Peyer's patch (tissue), 4 donors: ENCODE measurements at regions not wholly inside any gene's neighbourhood (a gene's known extent, or its start where the extent isn't known, plus 50 kb on each side); places are given as distances from the start of the nearest gene placed in this dataset.

Experiments
- DNase-seq, 3 donors: peaks; one replicate each; pipeline ENCODE4 v3.0.0-alpha.2; 2017 to 2019
- H3K27ac ChIP-seq, 4 donors: fragments of 200-600 bp; sonication (generic); one replicate each; pipeline ENCODE4 v1.5.1; 2016 to 2019
- H3K27me3 ChIP-seq, 2 donors: fragments of 200-600 bp; sonication (generic); one replicate each; pipeline ENCODE4 v1.5.1; 2019
- H3K36me3 ChIP-seq, 3 donors: fragments of 200-600 bp; sonication (generic); one replicate each; pipeline ENCODE4 v1.5.1; 2016 to 2019
- H3K4me1 ChIP-seq, 4 donors: fragments of 200-600 bp; sonication (generic); one replicate each; pipeline ENCODE4 v1.5.1; 2016 to 2019
- H3K4me3 ChIP-seq, 4 donors: fragments of 200-600 bp; sonication (generic); 1 replicate in 3 of 4; 2 replicates in 1 of 4; pipeline ENCODE4 v1.5.1; 2016 to 2019; ENCODE audit warnings: mild to moderate bottlenecking in 1 of 4
- H3K9me3 ChIP-seq, 4 donors: fragments of 200-600 bp; sonication (generic); one replicate each; pipeline ENCODE4 v1.5.1; 2016 to 2019; ENCODE audit warnings: mild to moderate bottlenecking in 1 of 4
- CTCF ChIP-seq, 6 experiments: fragments of 450-650 bp in 4 of 6; fragments of 200-600 bp in 2 of 6; sonication (generic) in 1 of 6; IDR thresholded peaks; one replicate each; pipeline ENCODE4 v1.5.1; 2017 to 2019; ENCODE audit warnings: antibody characterized with exemption in 6 of 6, mild to moderate bottlenecking in 3 of 6, moderate library complexity in 1 of 6
- POLR2A ChIP-seq, 2 donors: fragments of 450-650 bp; IDR thresholded peaks; one replicate each; pipeline ENCODE4 v1.5.1; 2017; ENCODE audit warnings: antibody characterized with exemption in 2 of 2, mild to moderate bottlenecking in 2 of 2, moderate library complexity in 2 of 2

- Histone ChIP-seq H3K27me3 (no peaks in the 10 kb centered on the region), H3K36me3 (no peaks in the 10 kb centered on the region), H3K9me3 (no peaks in the 10 kb centered on the region), H3K27ac (no peak overlapping the region), H3K4me3 (no peak overlapping the region), H3K4me1 (no peaks in the 10 kb centered on the region)
- TF ChIP-seq POLR2A (IDR thresholded peaks at IDR 0.05) = no peak
- TF ChIP-seq CTCF (IDR thresholded peaks at IDR 0.05) = no peak
- no peak for DNase-seq
Measured at GRCh38 chr6:62923728-62924127, 287.5 kb upstream of the FKBP1C start.

- no peak overlapping the region for H3K27ac ChIP-seq
- TF ChIP-seq POLR2A (IDR thresholded peaks at IDR 0.05) (no peak), CTCF (IDR thresholded peaks at IDR 0.05) (no peak)
- no peak for DNase-seq
- no peaks in the 10 kb centered on the region for H3K4me1 ChIP-seq
- no peaks in the 10 kb centered on the region for H3K36me3 ChIP-seq
- H3K27me3 ChIP-seq = no peaks in the 10 kb centered on the region
- H3K9me3 ChIP-seq = no peaks in the 10 kb centered on the region
- no peak overlapping the region for H3K4me3 ChIP-seq
Measured at GRCh38 chr6:62940848-62941247, 270.4 kb upstream of the FKBP1C start.

- DNase-seq = no peak
- H3K4me1 ChIP-seq = no peaks in the 10 kb centered on the region
- no peaks in the 10 kb centered on the region for H3K9me3 ChIP-seq
- no peak overlapping the region for H3K4me3 ChIP-seq
- no peak overlapping the region for H3K27ac ChIP-seq
- no peaks in the 10 kb centered on the region for H3K36me3 ChIP-seq
- no peaks in the 10 kb centered on the region for H3K27me3 ChIP-seq
- TF ChIP-seq POLR2A (IDR thresholded peaks at IDR 0.05) (no peak), CTCF (IDR thresholded peaks at IDR 0.05) (no peak)
Measured at GRCh38 chr6:62942000-62942399, 269.3 kb upstream of the FKBP1C start.

- no peak for DNase-seq
- no peaks in the 10 kb centered on the region for H3K27me3 ChIP-seq
- no peak for TF ChIP-seq POLR2A (IDR thresholded peaks at IDR 0.05)
- no peak for TF ChIP-seq CTCF (IDR thresholded peaks at IDR 0.05)
- H3K4me1 ChIP-seq = no peaks in the 10 kb centered on the region
- no peak overlapping the region for H3K27ac ChIP-seq
- H3K36me3 ChIP-seq = no peaks in the 10 kb centered on the region
- H3K4me3 ChIP-seq = no peak overlapping the region
- H3K9me3 ChIP-seq = no peaks in the 10 kb centered on the region
Measured at GRCh38 chr6:62968834-62969233, 242.4 kb upstream of the FKBP1C start.

- Histone ChIP-seq H3K4me1 (no peaks in the 10 kb centered on the region), H3K36me3 (no peaks in the 10 kb centered on the region), H3K9me3 (no peaks in the 10 kb centered on the region), H3K4me3 (no peak overlapping the region), H3K27me3 (no peaks in the 10 kb centered on the region), H3K27ac (no peak overlapping the region)
- no peak for DNase-seq
- no peak for TF ChIP-seq POLR2A (IDR thresholded peaks at IDR 0.05)
- TF ChIP-seq CTCF (IDR thresholded peaks at IDR 0.05) = no peak
Measured at GRCh38 chr6:62971976-62972658, 239.2 kb upstream of the FKBP1C start.

GRCh38 chr6:62974452-62974851 is 236.8 kb upstream of the FKBP1C start:
- Histone ChIP-seq H3K4me1 (no peaks in the 10 kb centered on the region), H3K36me3 (no peaks in the 10 kb centered on the region), H3K27ac (no peak overlapping the region), H3K27me3 (no peaks in the 10 kb centered on the region), H3K9me3 (no peaks in the 10 kb centered on the region), H3K4me3 (no peak overlapping the region)
- TF ChIP-seq CTCF (IDR thresholded peaks at IDR 0.05) = no peak
- TF ChIP-seq POLR2A (IDR thresholded peaks at IDR 0.05) = no peak
- DNase-seq = no peak
